GM12864 (cell line): ENCODE measurements at regions not wholly inside any gene's neighbourhood (a gene's known extent, or its start where the extent isn't known, plus 50 kb on each side); places are given as distances from the start of the nearest gene placed in this dataset.
A peak's percentile ranks its signal among the peaks of the same experiment; 100 is the strongest.

Source experiments
- DNase-seq: peaks from one replicate; pipeline ENCODE4 v3.0.0-alpha.2; 2011; ENCODE audit warnings: low read depth
- H3K4me3 ChIP-seq: 2 replicates; pipeline ENCODE4 v1.5.1; 2011; ENCODE audit warnings: mild to moderate bottlenecking, low read depth, low read length, control low read depth
- TF ChIP-seq, protein P1 (sequence below): IDR thresholded peaks from 2 replicates; pipeline ENCODE4 v1.5.1; 2011; ENCODE audit warnings: low read depth, mild to moderate bottlenecking, moderate library complexity, low read length, control low read depth, inconsistent platforms; ENCODE audit errors: missing control alignments

GRCh38 chr3:99542767-99543518, 95.5 kb upstream of the COL8A1 start:
- H3K4me3 ChIP-seq: no peak overlapping the region
- no peak for DNase-seq
- TF ChIP-seq, protein P1, sequence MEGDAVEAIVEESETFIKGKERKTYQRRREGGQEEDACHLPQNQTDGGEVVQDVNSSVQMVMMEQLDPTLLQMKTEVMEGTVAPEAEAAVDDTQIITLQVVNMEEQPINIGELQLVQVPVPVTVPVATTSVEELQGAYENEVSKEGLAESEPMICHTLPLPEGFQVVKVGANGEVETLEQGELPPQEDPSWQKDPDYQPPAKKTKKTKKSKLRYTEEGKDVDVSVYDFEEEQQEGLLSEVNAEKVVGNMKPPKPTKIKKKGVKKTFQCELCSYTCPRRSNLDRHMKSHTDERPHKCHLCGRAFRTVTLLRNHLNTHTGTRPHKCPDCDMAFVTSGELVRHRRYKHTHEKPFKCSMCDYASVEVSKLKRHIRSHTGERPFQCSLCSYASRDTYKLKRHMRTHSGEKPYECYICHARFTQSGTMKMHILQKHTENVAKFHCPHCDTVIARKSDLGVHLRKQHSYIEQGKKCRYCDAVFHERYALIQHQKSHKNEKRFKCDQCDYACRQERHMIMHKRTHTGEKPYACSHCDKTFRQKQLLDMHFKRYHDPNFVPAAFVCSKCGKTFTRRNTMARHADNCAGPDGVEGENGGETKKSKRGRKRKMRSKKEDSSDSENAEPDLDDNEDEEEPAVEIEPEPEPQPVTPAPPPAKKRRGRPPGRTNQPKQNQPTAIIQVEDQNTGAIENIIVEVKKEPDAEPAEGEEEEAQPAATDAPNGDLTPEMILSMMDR: no peak

DNA sequence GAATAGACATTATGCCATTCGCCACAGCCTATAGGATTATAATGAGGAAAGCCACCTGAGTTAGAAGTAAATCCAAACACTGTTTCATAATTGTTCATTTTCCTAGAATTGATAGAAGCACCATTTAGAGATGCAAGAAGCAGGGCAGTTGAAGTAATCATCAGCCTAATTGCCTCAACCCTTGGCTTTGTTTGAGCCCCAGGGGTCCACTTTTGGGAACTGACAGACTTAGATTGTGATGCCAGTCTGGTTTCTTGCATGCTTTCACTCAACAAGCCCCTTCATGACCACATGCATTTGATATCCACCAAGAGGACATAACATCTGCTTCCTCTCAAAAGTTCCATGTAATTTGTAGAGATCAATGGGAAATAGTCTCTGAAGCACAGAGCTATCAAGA, 97.2 kb upstream of the COL8A1 start:
- TF ChIP-seq, protein P1: no peak
- DNase-seq: no peak
- no peak overlapping the region for H3K4me3 ChIP-seq

GRCh38 chr3:99537416-99537815, 101.0 kb upstream of the COL8A1 start:
- no peak for DNase-seq
- H3K4me3 ChIP-seq: no peak overlapping the region
- TF ChIP-seq, protein P1: no peak

GRCh38 chr3:99536555-99537314, 101.7 kb upstream of the COL8A1 start:
- DNase-seq: no peak
- TF ChIP-seq, protein P1: no peak
- no peak overlapping the region for H3K4me3 ChIP-seq

GRCh38 chr3:99534951-99535704, 103.3 kb upstream of the COL8A1 start:
- H3K4me3 ChIP-seq: no peak overlapping the region
- TF ChIP-seq, protein P1: no peak
- DNase-seq: no peak

DNA sequence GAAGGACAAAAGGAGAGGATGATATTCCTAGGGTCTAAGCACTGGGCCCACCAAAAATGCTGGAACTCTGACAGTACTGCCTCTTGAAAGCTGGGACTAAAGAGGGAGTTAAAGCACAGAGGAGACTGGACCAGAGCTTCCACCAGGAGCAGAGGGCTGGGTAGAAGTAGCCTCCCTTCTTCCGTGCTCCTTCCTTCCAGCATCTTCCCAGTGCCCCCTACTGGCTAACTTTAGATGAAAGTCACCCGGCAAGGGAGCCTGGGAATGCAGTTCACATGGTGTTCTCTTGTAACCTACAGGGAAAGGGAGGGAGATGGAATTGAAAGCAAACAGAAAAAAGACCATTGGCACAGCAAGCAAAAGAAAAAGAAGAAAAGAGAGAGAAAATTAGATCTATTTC, 106.1 kb upstream of the COL8A1 start:
- TF ChIP-seq, protein P1: peak; percentile 81
- DNase-seq: peak; percentile 15
- H3K4me3 ChIP-seq: no peak overlapping the region
